ENCODE measurements at regions not wholly inside any gene's neighbourhood (a gene's known extent, or its start where the extent isn't known, plus 50 kb on each side); places are given as distances from the start of the nearest gene placed in this dataset.

GRCh38 chr3:16808393-16809107 lies 76.2 kb upstream of the PLCL2 start:
- intact Hi-C loops (cut with micrococcal nuclease): no loop called here

- intact Hi-C loops (cut with micrococcal nuclease): no loop called here
Observed at GRCh38 chr3:16809482-16809881, 75.3 kb upstream of the PLCL2 start.

GRCh38 chr3:16809993-16810392 lies 74.8 kb upstream of the PLCL2 start:
- intact Hi-C loops (cut with micrococcal nuclease): no loop called here

GRCh38 chr3:16810593-16811367 lies 74.0 kb upstream of the PLCL2 start:
- intact Hi-C loops (cut with micrococcal nuclease): no loop called here

GRCh38 chr3:16811950-16812349 lies 72.8 kb upstream of the PLCL2 start:
- intact Hi-C loops (cut with micrococcal nuclease): no loop called here

GRCh38 chr3:16813336-16813735 lies 71.4 kb upstream of the PLCL2 start:
- intact Hi-C loops (cut with micrococcal nuclease): no loop called here

GRCh38 chr3:16816048-16816780 lies 68.5 kb upstream of the PLCL2 start:
- intact Hi-C loops (cut with micrococcal nuclease): loop anchor here (5.0 kb wide), 1 partner anchor 46 kb away; no protein-coding TSS in a partner anchor

GRCh38 chr3:16817197-16817596 lies 67.6 kb upstream of the PLCL2 start:
- intact Hi-C loops (cut with micrococcal nuclease): loop anchor here (5.0 kb wide), 1 partner anchor 45 kb away; no protein-coding TSS in a partner anchor

- intact Hi-C loops (cut with micrococcal nuclease): loop anchor here (5.0 kb wide), 1 partner anchor 44 kb away; no protein-coding TSS in a partner anchor
Observed at GRCh38 chr3:16818194-16818593, 66.6 kb upstream of the PLCL2 start.

- intact Hi-C loops (cut with micrococcal nuclease): loop anchor here (5.0 kb wide), 1 partner anchor 43 kb away; no protein-coding TSS in a partner anchor
Observed at GRCh38 chr3:16818945-16819344, 65.8 kb upstream of the PLCL2 start.

GRCh38 chr3:16820485-16820884 lies 64.3 kb upstream of the PLCL2 start:
- intact Hi-C loops (cut with micrococcal nuclease): no loop called here

GRCh38 chr3:16821053-16821452 lies 63.7 kb upstream of the PLCL2 start:
- intact Hi-C loops (cut with micrococcal nuclease): no loop called here

- intact Hi-C loops (cut with micrococcal nuclease): no loop called here
Observed at GRCh38 chr3:16824081-16824696, 60.6 kb upstream of the PLCL2 start.

GRCh38 chr3:16825617-16826204 lies 59.0 kb upstream of the PLCL2 start:
- intact Hi-C loops (cut with micrococcal nuclease): loop anchor here (5.0 kb wide), 1 partner anchor 587 kb away; no protein-coding TSS in a partner anchor

GRCh38 chr3:16828815-16829214 lies 55.9 kb upstream of the PLCL2 start:
- intact Hi-C loops (cut with micrococcal nuclease): loop anchor here (1.0 to 5.0 kb wide), 6 partner anchors 194 to 583 kb away; no protein-coding TSS in a partner anchor

GRCh38 chr3:16831846-16832245 lies 52.9 kb upstream of the PLCL2 start:
- intact Hi-C loops (cut with micrococcal nuclease): no loop called here

GRCh38 chr3:16834214-16834613 lies 50.5 kb upstream of the PLCL2 start:
- intact Hi-C loops (cut with micrococcal nuclease): no loop called here

GRCh38 chr3:16834753-16835152 lies 50.0 kb upstream of the PLCL2 start:
- intact Hi-C loops (cut with micrococcal nuclease): no loop called here

Data from T-helper 1 cell treated with Interleukin-12 subunit alpha and Interleukin-12 subunit beta and Interleukin-4 antibody, amounts not matched to agents 30 ng/mL and 1 ng/mL, for 36 hours (primary cell).